ENCODE measurements at regions not wholly inside any gene's neighbourhood (a gene's known extent, or its start where the extent isn't known, plus 50 kb on each side); places are given as distances from the start of the nearest gene placed in this dataset.

DNA sequence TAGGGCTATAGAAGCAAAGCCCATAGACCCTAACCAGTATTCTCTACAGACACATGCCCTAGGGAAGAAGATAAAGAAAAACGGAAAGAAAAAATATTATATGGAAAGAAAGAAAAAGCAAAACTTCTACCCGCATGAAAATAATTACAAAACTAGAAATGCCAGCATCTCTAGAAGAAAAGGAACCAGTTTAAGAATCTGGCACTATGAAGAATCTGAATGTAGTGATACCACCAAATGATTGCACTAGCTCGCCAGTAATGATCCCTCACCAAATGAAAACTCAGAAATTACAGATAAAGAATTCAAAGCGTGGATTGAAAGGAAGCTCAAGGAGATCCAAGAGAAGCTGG, 341.9 kb upstream of the GRIA1 start:
- TF ChIP-seq EZH2phosphoT487 (conservative IDR thresholded peaks at IDR 0.05; ENCODE audit: low read length) = no peak
- TF ChIP-seq, protein P1, sequence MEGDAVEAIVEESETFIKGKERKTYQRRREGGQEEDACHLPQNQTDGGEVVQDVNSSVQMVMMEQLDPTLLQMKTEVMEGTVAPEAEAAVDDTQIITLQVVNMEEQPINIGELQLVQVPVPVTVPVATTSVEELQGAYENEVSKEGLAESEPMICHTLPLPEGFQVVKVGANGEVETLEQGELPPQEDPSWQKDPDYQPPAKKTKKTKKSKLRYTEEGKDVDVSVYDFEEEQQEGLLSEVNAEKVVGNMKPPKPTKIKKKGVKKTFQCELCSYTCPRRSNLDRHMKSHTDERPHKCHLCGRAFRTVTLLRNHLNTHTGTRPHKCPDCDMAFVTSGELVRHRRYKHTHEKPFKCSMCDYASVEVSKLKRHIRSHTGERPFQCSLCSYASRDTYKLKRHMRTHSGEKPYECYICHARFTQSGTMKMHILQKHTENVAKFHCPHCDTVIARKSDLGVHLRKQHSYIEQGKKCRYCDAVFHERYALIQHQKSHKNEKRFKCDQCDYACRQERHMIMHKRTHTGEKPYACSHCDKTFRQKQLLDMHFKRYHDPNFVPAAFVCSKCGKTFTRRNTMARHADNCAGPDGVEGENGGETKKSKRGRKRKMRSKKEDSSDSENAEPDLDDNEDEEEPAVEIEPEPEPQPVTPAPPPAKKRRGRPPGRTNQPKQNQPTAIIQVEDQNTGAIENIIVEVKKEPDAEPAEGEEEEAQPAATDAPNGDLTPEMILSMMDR (IDR thresholded peaks at IDR 0.05; ENCODE audit: insufficient read depth, low read length, poor library complexity, severe bottlenecking) = no peak

All from SU-DHL-6 (cell line).